GM21529 (cell line): ENCODE measurements at regions not wholly inside any gene's neighbourhood (a gene's known extent, or its start where the extent isn't known, plus 50 kb on each side); places are given as distances from the start of the nearest gene placed in this dataset.

Experiments used
- ATAC-seq: cut with Tn5 transposase; IDR thresholded peaks from one replicate; pipeline ENCODE4 v1.9.1; 2021; ENCODE audit not compliant: unreplicated experiment

GRCh38 chr21:38959692-38960061, 153.9 kb downstream of the ETS2 start:
- no peak for ATAC-seq

GRCh38 chr21:38958940-38959691, 153.4 kb downstream of the ETS2 start:
- ATAC-seq = no peak

- no peak for ATAC-seq
Observed at GRCh38 chr21:38958323-38958705, 152.6 kb downstream of the ETS2 start.

- no peak for ATAC-seq
Observed at GRCh38 chr21:38957575-38958322, 152.0 kb downstream of the ETS2 start.

GRCh38 chr21:38956856-38957571, 151.3 kb downstream of the ETS2 start:
- no peak for ATAC-seq

- no peak for ATAC-seq
Observed at GRCh38 chr21:38956521-38956855, 150.8 kb downstream of the ETS2 start.

- ATAC-seq = no peak
Observed at GRCh38 chr21:38956007-38956406, 150.3 kb downstream of the ETS2 start.

- ATAC-seq = no peak
Observed at GRCh38 chr21:38955495-38955894, 149.8 kb downstream of the ETS2 start.

GRCh38 chr21:38954588-38955004, 148.9 kb downstream of the ETS2 start:
- ATAC-seq = no peak

GRCh38 chr21:38953516-38953915, 147.8 kb downstream of the ETS2 start:
- ATAC-seq = no peak

- ATAC-seq = no peak
Observed at GRCh38 chr21:38952890-38953289, 147.2 kb downstream of the ETS2 start.

GRCh38 chr21:38951095-38951730, 145.5 kb downstream of the ETS2 start:
- no peak for ATAC-seq

GRCh38 chr21:38950435-38951094, 144.8 kb downstream of the ETS2 start:
- ATAC-seq = no peak

GRCh38 chr21:38949070-38949380, 143.3 kb downstream of the ETS2 start:
- no peak for ATAC-seq

GRCh38 chr21:38948377-38949069, 142.8 kb downstream of the ETS2 start:
- ATAC-seq = no peak

- no peak for ATAC-seq
Observed at GRCh38 chr21:38945545-38946245, 140.0 kb downstream of the ETS2 start.

- ATAC-seq = no peak
Observed at GRCh38 chr21:38944903-38945302, 139.2 kb downstream of the ETS2 start.

GRCh38 chr21:38944402-38944801, 138.7 kb downstream of the ETS2 start:
- ATAC-seq = no peak

GRCh38 chr21:38942748-38943211, 137.1 kb downstream of the ETS2 start:
- no peak for ATAC-seq

- ATAC-seq = no peak
Observed at GRCh38 chr21:38938769-38939168, 133.0 kb downstream of the ETS2 start.
